K562 (cell line): ENCODE measurements at regions not wholly inside any gene's neighbourhood (a gene's known extent, or its start where the extent isn't known, plus 50 kb on each side); places are given as distances from the start of the nearest gene placed in this dataset.

ENCODE experiments used
- ATAC-seq: fragments of 200-7000 bp; cut with Tn5 transposase; 3 replicates; pipeline ENCODE4 v1.9.1; 2020; ENCODE audit warnings: moderate library complexity
- BruUV-seq: library from RNA; stranded (reverse); fragments of 400-500 nt; replicated peaks from 2 replicates; lab custom pipeline; 2021; lab: Mats Ljungman, UMichigan
- CTCF ChIA-PET: fragments of 300-600 bp; formaldehyde crosslinking; extraction: SDS; loops from one replicate; lab custom pipeline; 2021; ENCODE audit warnings: low intra/inter-chr PET ratio; lab: Yijun Ruan, JAX
- POLR2A ChIA-PET: fragments of 300-600, 350-650 bp; sonication (Branson Sonifier 250); formaldehyde crosslinking; extraction: SDS; loops from one replicate; lab custom pipeline; 2021; ENCODE audit warnings: antibody characterized with exemption, inconsistent platforms; lab: Yijun Ruan, JAX
- DNase-seq, 4 experiments: peaks; one replicate each; pipeline versions ENCODE4 v3.0.0 to v3.0.0-alpha.2; 2011 to 2018; ENCODE audit warnings: low spot score in 3 of 4, mixed read lengths in 3 of 4; ENCODE audit errors: extremely low read depth in 1 of 4
- FAIRE-seq: peaks from 2 replicates; lab custom pipeline; 2011; peaks lifted over from hg19 to GRCh38; lab: Jason Lieb, UNC
- H2AFZ ChIP-seq: 2 replicates; pipeline ENCODE4 v1.6.0; 2011; ENCODE audit warnings: low read depth, low read length, control low read depth, inconsistent platforms
- H3K27ac ChIP-seq: fragments of 200-600 bp; 3 replicates; pipeline ENCODE4 v1.8.0; 2011; ENCODE audit warnings: low read depth, mild to moderate bottlenecking, control low read depth, inconsistent platforms, low read length, moderate library complexity, mixed read lengths; ENCODE audit errors: extremely low read depth
- H3K27me3 ChIP-seq, 2 experiments: fragments of 300-600 bp in 1 of 2; 2 replicates in 1 of 2; 3 replicates in 1 of 2; pipeline versions ENCODE4 v1.6.0 to v1.8.0; 2011; ENCODE audit warnings: inconsistent platforms in 2 of 2, low read length in 2 of 2, mild to moderate bottlenecking in 1 of 2, mixed read lengths in 1 of 2, moderate library complexity in 1 of 2; ENCODE audit not compliant: control insufficient read depth in 2 of 2, insufficient read depth in 2 of 2
- H3K36me3 ChIP-seq: fragments of 300-600 bp; 3 replicates; pipeline ENCODE4 v1.8.0; 2011; ENCODE audit warnings: mild to moderate bottlenecking, low read length, inconsistent platforms; ENCODE audit not compliant: control insufficient read depth, insufficient read depth
- H3K4me1 ChIP-seq, 2 experiments: fragments of 200-600 bp in 1 of 2; replicated peaks in 1 of 2; 2 replicates in 1 of 2; 3 replicates in 1 of 2; pipeline versions ENCODE4 v1.5.1 to v1.8.0; 2011; ENCODE audit warnings: inconsistent platforms in 2 of 2, low read length in 2 of 2, mild to moderate bottlenecking in 1 of 2, mixed read lengths in 1 of 2, moderate library complexity in 1 of 2; ENCODE audit not compliant: control insufficient read depth in 2 of 2, insufficient read depth in 2 of 2
- H3K4me2 ChIP-seq: 2 replicates; pipeline ENCODE4 v1.6.1; 2011; ENCODE audit warnings: low read length, control low read depth, inconsistent platforms, mixed read lengths; ENCODE audit not compliant: insufficient read depth
- H3K4me3 ChIP-seq: fragments of 200-600 bp; sonication (generic), shearing (Covaris generic); 2 replicates; pipeline ENCODE4 v1.5.1; 2016; ENCODE audit warnings: control low read depth, inconsistent platforms
- H3K79me2 ChIP-seq: fragments of 200-600 bp; 3 replicates; pipeline ENCODE4 v1.8.0; 2011; ENCODE audit warnings: low read length, inconsistent platforms; ENCODE audit not compliant: control insufficient read depth, insufficient read depth
- H3K9ac ChIP-seq, 2 experiments: 2 replicates each; pipeline versions ENCODE4 v1.6.0 to v1.6.1; 2011; ENCODE audit warnings: low read depth in 2 of 2, low read length in 2 of 2, control low read depth in 1 of 2, inconsistent platforms in 1 of 2, mild to moderate bottlenecking in 1 of 2, mixed read lengths in 1 of 2; ENCODE audit not compliant: insufficient read depth in 1 of 2
- H3K9me1 ChIP-seq: one replicate; pipeline ENCODE4 v1.6.0; 2011; ENCODE audit warnings: inconsistent platforms, mild to moderate bottlenecking, low read length, moderate library complexity; ENCODE audit not compliant: control insufficient read depth, insufficient read depth
- H3K9me3 ChIP-seq: replicated peaks from 2 replicates; pipeline ENCODE4 v1.5.1; 2011; ENCODE audit warnings: low read depth, low read length, inconsistent platforms; ENCODE audit not compliant: control insufficient read depth, insufficient read depth
- H4K20me1 ChIP-seq: replicated peaks from 2 replicates; pipeline ENCODE4 v1.6.1; 2011; ENCODE audit warnings: low read length, inconsistent platforms, mixed read lengths; ENCODE audit not compliant: control insufficient read depth, insufficient read depth
- ATF3 ChIP-seq, 2 experiments: fragments of 450-650 bp in 1 of 2; sonication (generic) in 1 of 2; formaldehyde crosslinking in 1 of 2; IDR thresholded peaks in 1 of 2; conservative IDR thresholded peaks in 1 of 2; 2 replicates each; pipeline versions ENCODE4 v1.6.1 to v1.8.1; 2016 to 2023; ENCODE audit warnings: mild to moderate bottlenecking in 2 of 2, moderate library complexity in 2 of 2, inconsistent platforms in 1 of 2, missing genetic modification reagents in 1 of 2
- BRF1 ChIP-seq: IDR thresholded peaks from 3 replicates; pipeline ENCODE4 v1.6.1; 2011; ENCODE audit warnings: borderline replicate concordance, mild to moderate bottlenecking; ENCODE audit not compliant: insufficient read length; ENCODE audit errors: extremely low read depth
- CREBBP ChIP-seq: IDR thresholded peaks from one replicate; pipeline ENCODE4 v1.6.1; 2012; ENCODE audit warnings: low read depth, mild to moderate bottlenecking, control low read depth, inconsistent platforms, low read length
- CSDE1 ChIP-seq, 2 experiments: fragments of 450-650 bp; IDR thresholded peaks; 2 replicates each; pipeline ENCODE4 v1.6.1; 2016; ENCODE audit warnings: mild to moderate bottlenecking in 1 of 2
- ESRRB ChIP-seq: fragments of 250-450 bp; sonication (Bioruptor Pico); IDR thresholded peaks from 2 replicates; pipeline ENCODE4 v1.5.0; 2020; ENCODE audit warnings: mild to moderate bottlenecking, moderate library complexity, borderline replicate concordance
- FOXM1 ChIP-seq, 2 experiments: fragments of 450-650 bp in 1 of 2; sonication (generic) in 1 of 2; formaldehyde crosslinking in 1 of 2; IDR thresholded peaks; 2 replicates each; pipeline versions ENCODE4 v1.6.1 to v1.9.0; 2017 to 2022; ENCODE audit warnings: low read depth in 2 of 2, mild to moderate bottlenecking in 2 of 2, missing genetic modification reagents in 1 of 2, moderate library complexity in 1 of 2
- RNF219 ChIP-seq: fragments of 250-450 bp; sonication (Bioruptor Pico); IDR thresholded peaks from 2 replicates; pipeline ENCODE4 v1.5.0; 2022; ENCODE audit warnings: mild to moderate bottlenecking
- SAFB ChIP-seq: fragments of 200-400 bp; formaldehyde crosslinking; IDR thresholded peaks from 2 replicates; pipeline ENCODE4 v1.6.1; 2017; ENCODE audit warnings: low read depth, low read length, borderline replicate concordance
- SFPQ ChIP-seq: fragments of 200-400 bp; formaldehyde crosslinking; IDR thresholded peaks from 2 replicates; pipeline ENCODE4 v1.6.1; 2017; ENCODE audit warnings: mild to moderate bottlenecking, low read depth, low read length, moderate library complexity
- ZNF274 ChIP-seq: IDR thresholded peaks from 2 replicates; pipeline ENCODE4 v1.6.1; 2011; ENCODE audit warnings: low read depth, mild to moderate bottlenecking, low read length, moderate library complexity, borderline replicate concordance
- WGBS: fragments of 100-300 bp; shearing (Covaris generic); methylation state at CpG from one replicate; pipeline ENCODE4 v1.1.6; 2016; ENCODE audit warnings: low coverage, mixed read lengths; ENCODE audit not compliant: insufficient coverage; ENCODE audit errors: missing lambda C conversion rate; 5-methylcytosine and 5-hydroxymethylcytosine counted together
- in situ Hi-C: fragments of 300-500 bp; cut with MboI; formaldehyde crosslinking; loops from 4 replicates; pipeline ENCODE4 v1.15.0; 2018; ENCODE audit warnings: inconsistent platforms, mixed read lengths
- intact Hi-C: fragments of 100-400 bp; cut with micrococcal nuclease; formaldehyde crosslinking; loops from 2 replicates; pipeline ENCODE4 v1.14.2; 2022
- TF ChIP-seq, protein P1 (sequence below): fragments of 250-450 bp; sonication (Bioruptor Pico); IDR thresholded peaks from 2 replicates; pipeline ENCODE4 v1.9.0; 2021; ENCODE audit warnings: mild to moderate bottlenecking
- TF ChIP-seq, protein P2 (sequence below): IDR thresholded peaks from 2 replicates; pipeline ENCODE4 v1.6.1; 2011; ENCODE audit warnings: borderline replicate concordance, low read depth, mild to moderate bottlenecking, moderate library complexity, low read length; ENCODE audit not compliant: insufficient read depth, poor library complexity, severe bottlenecking

- TF ChIP-seq SAFB (no peak), RNF219 (CRISPR knock-in tag) (no peak)
- TF ChIP-seq, protein P1, sequence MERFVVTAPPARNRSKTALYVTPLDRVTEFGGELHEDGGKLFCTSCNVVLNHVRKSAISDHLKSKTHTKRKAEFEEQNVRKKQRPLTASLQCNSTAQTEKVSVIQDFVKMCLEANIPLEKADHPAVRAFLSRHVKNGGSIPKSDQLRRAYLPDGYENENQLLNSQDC (CRISPR knock-in tag) = no peak
These were observed 330.3 kb downstream of the IRX1 start (continued) for GRCh38 chr5:3925935-3926334.

- Histone ChIP-seq H3K4me3 (no peak overlapping the region), H3K9ac (no peak overlapping the region), H3K79me2 (no peaks in the 10 kb centered on the region), H3K9me3 (no peaks in the 10 kb centered on the region), H2AFZ (no peak overlapping the region), H3K9me1 (no peaks in the 10 kb centered on the region), H3K27me3 (no peaks in the 10 kb centered on the region), H4K20me1 (no peaks in the 10 kb centered on the region), H3K36me3 (no peaks in the 10 kb centered on the region), H3K4me2 (no peak overlapping the region), H3K4me1 (no peaks in the 10 kb centered on the region), H3K27ac (no peak overlapping the region)
- intact Hi-C loops = no loop called here
- in situ Hi-C loops = no loop called here
- no TSS peak for BruUV-seq
- ChIA-PET POLR2A (no interaction called here), CTCF (no interaction called here)
- DNase-seq (no peak), FAIRE-seq (no peak), ATAC-seq (no peak)
- 3% methylated on average over 4 of the region's 6 CpGs for WGBS
- TF ChIP-seq, protein P2, sequence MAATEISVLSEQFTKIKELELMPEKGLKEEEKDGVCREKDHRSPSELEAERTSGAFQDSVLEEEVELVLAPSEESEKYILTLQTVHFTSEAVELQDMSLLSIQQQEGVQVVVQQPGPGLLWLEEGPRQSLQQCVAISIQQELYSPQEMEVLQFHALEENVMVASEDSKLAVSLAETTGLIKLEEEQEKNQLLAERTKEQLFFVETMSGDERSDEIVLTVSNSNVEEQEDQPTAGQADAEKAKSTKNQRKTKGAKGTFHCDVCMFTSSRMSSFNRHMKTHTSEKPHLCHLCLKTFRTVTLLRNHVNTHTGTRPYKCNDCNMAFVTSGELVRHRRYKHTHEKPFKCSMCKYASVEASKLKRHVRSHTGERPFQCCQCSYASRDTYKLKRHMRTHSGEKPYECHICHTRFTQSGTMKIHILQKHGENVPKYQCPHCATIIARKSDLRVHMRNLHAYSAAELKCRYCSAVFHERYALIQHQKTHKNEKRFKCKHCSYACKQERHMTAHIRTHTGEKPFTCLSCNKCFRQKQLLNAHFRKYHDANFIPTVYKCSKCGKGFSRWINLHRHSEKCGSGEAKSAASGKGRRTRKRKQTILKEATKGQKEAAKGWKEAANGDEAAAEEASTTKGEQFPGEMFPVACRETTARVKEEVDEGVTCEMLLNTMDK = no peak
- TF ChIP-seq FOXM1 (IDR thresholded peaks at IDR 0.05; ENCODE audit: low read depth) (no peak), FOXM1 (CRISPR knock-in tag; IDR thresholded peaks at IDR 0.05; ENCODE audit: low read depth) (no peak), ZNF274 (no peak), SFPQ (no peak), CSDE1 (IDR thresholded peaks at IDR 0.05) (no peak), CREBBP (no peak), ESRRB (CRISPR knock-in tag) (no peak), BRF1 (no peak), ATF3 (IDR thresholded peaks at IDR 0.05) (no peak), ATF3 (CRISPR knock-in tag; conservative IDR thresholded peaks at IDR 0.05) (no peak)
These were observed 334.2 kb downstream of the IRX1 start for GRCh38 chr5:3929799-3930198.
